ENCODE measurements at regions not wholly inside any gene's neighbourhood (a gene's known extent, or its start where the extent isn't known, plus 50 kb on each side); places are given as distances from the start of the nearest gene placed in this dataset.
"Not testable (repeated sequence)": the region's sequence is repeated elsewhere in the genome, so short reads cannot be mapped to it uniquely, and the experiment has no call there.

DNA sequence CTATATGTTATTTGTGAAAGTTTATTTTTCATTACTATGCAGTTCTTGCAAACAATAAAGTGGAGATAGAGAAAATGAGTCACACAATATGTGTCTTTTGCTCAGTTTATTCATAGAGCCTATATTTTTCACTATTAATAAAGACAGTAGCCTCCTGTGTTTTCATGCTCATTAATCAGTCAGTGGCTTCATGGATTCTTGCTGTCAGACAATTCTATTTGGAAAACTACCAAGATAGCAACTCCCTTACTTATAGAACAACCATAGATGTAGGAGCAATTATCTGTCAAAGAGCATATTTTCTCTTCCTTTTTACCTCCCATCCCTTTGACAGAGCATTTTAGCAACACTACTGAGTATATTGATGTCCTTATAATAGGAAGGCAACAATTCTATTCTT is 132.7 kb upstream of the CALCR start:
- POLR2A ChIA-PET = no interaction called here
- CTCF ChIA-PET = interaction anchor here (1.4 kb wide), 1 partner anchor 9 kb away, joined by 4 read pairs; no protein-coding TSS in a partner anchor
- DNase-seq (ENCODE audit: low read depth in 1 of 2, low spot score in 1 of 2) (no peak), ATAC-seq (no peak), FAIRE-seq (peak; percentile 13)
- Histone ChIP-seq H3K4me3 (no peak overlapping the region), H3K9me3 (no peaks in the 10 kb centered on the region), H3K4me1 (no peaks in the 10 kb centered on the region), H3K27ac (no peak overlapping the region), H3K4me2 (no peak overlapping the region)
- TF ChIP-seq HDAC2 (IDR thresholded peaks at IDR 0.05) (no peak), CBX8 (IDR thresholded peaks at IDR 0.05) (no peak), FOXS1 (CRISPR knock-in tag; IDR thresholded peaks at IDR 0.05) (no peak), ZNF302 (CRISPR knock-in tag; IDR thresholded peaks at IDR 0.05) (no peak), HOXA7 (CRISPR knock-in tag; IDR thresholded peaks at IDR 0.05) (no peak), MAZ (IDR thresholded peaks at IDR 0.05; ENCODE audit: borderline replicate concordance, low read depth, low read length) (no peak), RAD21 (conservative IDR thresholded peaks at IDR 0.05 in 1 of 2, IDR thresholded peaks at IDR 0.05 in 1 of 2) (no peak), CBX2 (IDR thresholded peaks at IDR 0.05; ENCODE audit: borderline replicate concordance, low read depth) (no peak), HEYL (CRISPR knock-in tag; IDR thresholded peaks at IDR 0.05) (no peak), KDM1A (IDR thresholded peaks at IDR 0.05; ENCODE audit: low read depth) (no peak), RFX5 (IDR thresholded peaks at IDR 0.05) (no peak)
- TF ChIP-seq, protein P1, sequence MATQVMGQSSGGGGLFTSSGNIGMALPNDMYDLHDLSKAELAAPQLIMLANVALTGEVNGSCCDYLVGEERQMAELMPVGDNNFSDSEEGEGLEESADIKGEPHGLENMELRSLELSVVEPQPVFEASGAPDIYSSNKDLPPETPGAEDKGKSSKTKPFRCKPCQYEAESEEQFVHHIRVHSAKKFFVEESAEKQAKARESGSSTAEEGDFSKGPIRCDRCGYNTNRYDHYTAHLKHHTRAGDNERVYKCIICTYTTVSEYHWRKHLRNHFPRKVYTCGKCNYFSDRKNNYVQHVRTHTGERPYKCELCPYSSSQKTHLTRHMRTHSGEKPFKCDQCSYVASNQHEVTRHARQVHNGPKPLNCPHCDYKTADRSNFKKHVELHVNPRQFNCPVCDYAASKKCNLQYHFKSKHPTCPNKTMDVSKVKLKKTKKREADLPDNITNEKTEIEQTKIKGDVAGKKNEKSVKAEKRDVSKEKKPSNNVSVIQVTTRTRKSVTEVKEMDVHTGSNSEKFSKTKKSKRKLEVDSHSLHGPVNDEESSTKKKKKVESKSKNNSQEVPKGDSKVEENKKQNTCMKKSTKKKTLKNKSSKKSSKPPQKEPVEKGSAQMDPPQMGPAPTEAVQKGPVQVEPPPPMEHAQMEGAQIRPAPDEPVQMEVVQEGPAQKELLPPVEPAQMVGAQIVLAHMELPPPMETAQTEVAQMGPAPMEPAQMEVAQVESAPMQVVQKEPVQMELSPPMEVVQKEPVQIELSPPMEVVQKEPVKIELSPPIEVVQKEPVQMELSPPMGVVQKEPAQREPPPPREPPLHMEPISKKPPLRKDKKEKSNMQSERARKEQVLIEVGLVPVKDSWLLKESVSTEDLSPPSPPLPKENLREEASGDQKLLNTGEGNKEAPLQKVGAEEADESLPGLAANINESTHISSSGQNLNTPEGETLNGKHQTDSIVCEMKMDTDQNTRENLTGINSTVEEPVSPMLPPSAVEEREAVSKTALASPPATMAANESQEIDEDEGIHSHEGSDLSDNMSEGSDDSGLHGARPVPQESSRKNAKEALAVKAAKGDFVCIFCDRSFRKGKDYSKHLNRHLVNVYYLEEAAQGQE (IDR thresholded peaks at IDR 0.05) = no peak

DNA sequence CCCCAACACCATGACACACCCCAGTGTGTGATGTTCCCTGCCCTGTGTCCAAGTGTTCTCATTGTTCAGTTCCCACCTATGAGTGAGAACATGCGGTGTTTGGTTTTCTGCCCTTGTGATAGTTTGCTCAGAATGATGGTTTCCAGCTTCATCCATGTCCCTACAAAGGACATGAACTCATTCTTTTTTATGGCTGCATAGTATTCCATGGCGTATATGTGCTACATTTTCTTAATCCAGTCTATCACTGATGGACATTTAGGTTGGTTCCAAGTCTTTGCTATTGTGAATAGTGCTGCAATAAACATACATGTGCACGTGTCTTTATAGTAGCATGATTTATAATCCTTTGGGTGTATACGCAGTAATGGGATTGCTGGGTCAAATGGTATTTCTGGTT is 131.6 kb upstream of the CALCR start:
- H3K4me1 ChIP-seq; H3K4me3 ChIP-seq; H3K9me3 ChIP-seq; DNase-seq (ENCODE audit: low read depth in 1 of 2, low spot score in 1 of 2); ATAC-seq; H3K4me2 ChIP-seq; CTCF ChIA-PET; FAIRE-seq; POLR2A ChIA-PET; H3K27ac ChIP-seq: not testable (repeated sequence)
- 60% methylated on average over 4 of the region's 4 CpGs for WGBS (ENCODE audit: missing lambda C conversion rate)

DNA sequence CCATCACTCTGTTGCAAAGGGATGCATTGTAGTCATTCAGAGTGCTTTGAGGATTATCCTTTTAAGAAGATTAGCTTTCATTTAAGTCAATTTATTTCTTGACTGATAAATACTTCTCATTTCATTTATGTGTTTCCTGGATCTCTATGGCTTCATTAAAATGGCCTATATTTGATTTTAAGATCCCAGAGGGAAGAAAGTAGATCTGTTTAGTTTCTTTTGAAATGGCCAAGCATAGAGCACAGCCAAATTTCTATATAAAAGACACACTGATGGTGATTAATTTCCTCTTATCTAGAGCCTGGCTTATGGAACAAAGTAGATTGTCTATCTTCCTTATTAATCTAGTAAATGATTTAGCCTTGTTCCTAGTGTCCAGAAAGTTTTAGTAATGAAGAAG is 129.7 kb upstream of the CALCR start:
- Histone ChIP-seq H3K9me3 (no peaks in the 10 kb centered on the region), H3K4me3 (no peak overlapping the region), H3K4me1 (no peaks in the 10 kb centered on the region), H3K4me2 (no peak overlapping the region), H3K27ac (no peak overlapping the region)
- POLR2A ChIA-PET = no interaction called here
- DNase-seq (ENCODE audit: low read depth in 1 of 2, low spot score in 1 of 2) (no peak), ATAC-seq (no peak), FAIRE-seq (no peak)
- TF ChIP-seq, protein P2, sequence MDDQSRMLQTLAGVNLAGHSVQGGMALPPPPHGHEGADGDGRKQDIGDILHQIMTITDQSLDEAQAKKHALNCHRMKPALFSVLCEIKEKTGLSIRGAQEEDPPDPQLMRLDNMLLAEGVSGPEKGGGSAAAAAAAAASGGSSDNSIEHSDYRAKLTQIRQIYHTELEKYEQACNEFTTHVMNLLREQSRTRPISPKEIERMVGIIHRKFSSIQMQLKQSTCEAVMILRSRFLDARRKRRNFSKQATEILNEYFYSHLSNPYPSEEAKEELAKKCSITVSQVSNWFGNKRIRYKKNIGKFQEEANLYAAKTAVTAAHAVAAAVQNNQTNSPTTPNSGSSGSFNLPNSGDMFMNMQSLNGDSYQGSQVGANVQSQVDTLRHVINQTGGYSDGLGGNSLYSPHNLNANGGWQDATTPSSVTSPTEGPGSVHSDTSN (IDR thresholded peaks at IDR 0.05) = no peak
- TF ChIP-seq NR3C1 (IDR thresholded peaks at IDR 0.05) (no peak), EHF (CRISPR knock-in tag; IDR thresholded peaks at IDR 0.05) (no peak), POLR2AphosphoS2 (conservative IDR thresholded peaks at IDR 0.05; ENCODE audit: low read length) (no peak), FOSB (CRISPR knock-in tag; IDR thresholded peaks at IDR 0.05) (no peak), MYC (IDR thresholded peaks at IDR 0.05; ENCODE audit: borderline replicate concordance, low read length) (no peak), RCOR1 (IDR thresholded peaks at IDR 0.05; ENCODE audit: low read depth, low read length) (no peak), RARB (CRISPR knock-in tag; IDR thresholded peaks at IDR 0.05) (no peak), ZFP36 (IDR thresholded peaks at IDR 0.05; ENCODE audit: borderline replicate concordance, partially characterized antibody) (no peak), ESRRA (IDR thresholded peaks at IDR 0.05; ENCODE audit: borderline replicate concordance, low read length) (no peak), KDM5A (IDR thresholded peaks at IDR 0.05) (no peak), TFCP2L1 (CRISPR knock-in tag; IDR thresholded peaks at IDR 0.05) (no peak)
- TF ChIP-seq, protein P3, sequence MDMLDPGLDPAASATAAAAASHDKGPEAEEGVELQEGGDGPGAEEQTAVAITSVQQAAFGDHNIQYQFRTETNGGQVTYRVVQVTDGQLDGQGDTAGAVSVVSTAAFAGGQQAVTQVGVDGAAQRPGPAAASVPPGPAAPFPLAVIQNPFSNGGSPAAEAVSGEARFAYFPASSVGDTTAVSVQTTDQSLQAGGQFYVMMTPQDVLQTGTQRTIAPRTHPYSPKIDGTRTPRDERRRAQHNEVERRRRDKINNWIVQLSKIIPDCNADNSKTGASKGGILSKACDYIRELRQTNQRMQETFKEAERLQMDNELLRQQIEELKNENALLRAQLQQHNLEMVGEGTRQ (IDR thresholded peaks at IDR 0.05) = no peak
- CTCF ChIA-PET = no interaction called here

All from A549 (cell line).